GM23338 (cell line): ENCODE measurements at regions not wholly inside any gene's neighbourhood (a gene's known extent, or its start where the extent isn't known, plus 50 kb on each side); places are given as distances from the start of the nearest gene placed in this dataset.

Experiments used
- ATAC-seq: fragments of 200-7000 bp; cut with Tn5 transposase; 3 replicates; pipeline ENCODE4 v1.9.1; 2020
- DNase-seq: peaks from one replicate; pipeline ENCODE4 v3.0.0-alpha.2; 2015; ENCODE audit warnings: low spot score
- H2AFZ ChIP-seq: fragments of 200-600 bp; sonication (generic); 2 replicates; pipeline ENCODE4 v1.8.0; 2016; ENCODE audit warnings: antibody characterized with exemption, mild to moderate bottlenecking, moderate library complexity
- H3F3A ChIP-seq: fragments of 200-600 bp; sonication (generic); replicated peaks from 2 replicates; pipeline ENCODE4 v1.8.0; 2017; ENCODE audit warnings: antibody characterized with exemption, mixed run types, low read depth
- H3K27ac ChIP-seq: fragments of 200-600 bp; sonication (generic); 2 replicates; pipeline ENCODE4 v1.6.1; 2016; ENCODE audit warnings: low read depth
- H3K27me3 ChIP-seq: fragments of 200-600 bp; sonication (generic); 2 replicates; pipeline ENCODE4 v1.8.0; 2016; ENCODE audit warnings: mild to moderate bottlenecking, mixed run types, moderate library complexity; ENCODE audit not compliant: insufficient read depth
- H3K36me3 ChIP-seq: fragments of 200-600 bp; sonication (generic); 2 replicates; pipeline ENCODE4 v1.8.0; 2016; ENCODE audit warnings: mild to moderate bottlenecking; ENCODE audit not compliant: insufficient read depth
- H3K4me1 ChIP-seq: fragments of 200-600 bp; sonication (generic); 2 replicates; pipeline ENCODE4 v1.8.0; 2016; ENCODE audit warnings: mild to moderate bottlenecking, moderate library complexity; ENCODE audit not compliant: insufficient read depth
- H3K4me2 ChIP-seq: fragments of 200-600 bp; sonication (generic); 2 replicates; pipeline ENCODE4 v1.7.1; 2017; ENCODE audit warnings: mixed run types
- H3K4me3 ChIP-seq: fragments of 200-600 bp; sonication (generic); 2 replicates; pipeline ENCODE4 v1.6.1; 2016; ENCODE audit warnings: mixed run types
- H3K79me2 ChIP-seq: fragments of 200-600 bp; sonication (generic); replicated peaks from 2 replicates; pipeline ENCODE4 v1.8.0; 2017; ENCODE audit warnings: mild to moderate bottlenecking; ENCODE audit not compliant: insufficient read depth
- H3K9me2 ChIP-seq: fragments of 200-600 bp; sonication (generic); 2 replicates; pipeline ENCODE4 v1.8.0; 2017; ENCODE audit not compliant: insufficient read depth
- H4K20me1 ChIP-seq: fragments of 200-600 bp; sonication (generic); replicated peaks from 2 replicates; pipeline ENCODE4 v1.8.0; 2017; ENCODE audit warnings: mild to moderate bottlenecking; ENCODE audit not compliant: insufficient read depth
- H3K27ac Mint-ChIP-seq: 2 replicates; pipeline ENCODE4 v1.8.0; 2020; ENCODE audit warnings: inconsistent platforms, mild to moderate bottlenecking, moderate library complexity, mixed read lengths
- H3K27me3 Mint-ChIP-seq: 3 replicates; pipeline ENCODE4 v1.8.0; 2022; ENCODE audit warnings: low read depth, mild to moderate bottlenecking, moderate library complexity, mixed read lengths, inconsistent platforms; ENCODE audit not compliant: insufficient read depth, poor library complexity
- H3K36me3 Mint-ChIP-seq: 3 replicates; pipeline ENCODE4 v1.8.0; 2021; ENCODE audit warnings: low read depth, mild to moderate bottlenecking, inconsistent platforms, moderate library complexity, mixed read lengths
- H3K4me1 Mint-ChIP-seq: 3 replicates; pipeline ENCODE4 v1.8.0; 2020; ENCODE audit warnings: mild to moderate bottlenecking, inconsistent platforms, mixed read lengths
- H3K4me3 Mint-ChIP-seq: 3 replicates; pipeline ENCODE4 v1.8.0; 2021; ENCODE audit warnings: moderate library complexity, mild to moderate bottlenecking, inconsistent platforms, mixed read lengths
- H3K9me3 Mint-ChIP-seq: 3 replicates; pipeline ENCODE4 v1.8.0; 2020; ENCODE audit warnings: moderate library complexity, mild to moderate bottlenecking, inconsistent platforms, mixed read lengths
- CREB1 ChIP-seq: fragments of 250-450 bp; sonication (Bioruptor Pico); IDR thresholded peaks from 2 replicates; pipeline ENCODE4 v1.5.0; 2020; ENCODE audit warnings: low read depth, mild to moderate bottlenecking, moderate library complexity
- EZH2 ChIP-seq: fragments of 200-600 bp; sonication (generic); IDR thresholded peaks from one replicate; pipeline ENCODE4 v1.8.0; 2017; ENCODE audit warnings: antibody characterized with exemption, mild to moderate bottlenecking, low read depth; ENCODE audit not compliant: unreplicated experiment
- EZH2phosphoT487 ChIP-seq: fragments of 200-600 bp; sonication (generic); IDR thresholded peaks from one replicate; pipeline ENCODE4 v1.8.1; 2018; ENCODE audit warnings: antibody characterized with exemption; ENCODE audit not compliant: unreplicated experiment
- POLR2AphosphoS5 ChIP-seq: IDR thresholded peaks from 2 replicates; pipeline ENCODE4 v1.6.1; 2016; ENCODE audit warnings: antibody characterized with exemption, low read depth
- ZNF114 ChIP-seq: fragments of 250-450 bp; sonication (Bioruptor Pico); IDR thresholded peaks from 2 replicates; pipeline ENCODE4 v1.5.0; 2020; ENCODE audit warnings: mild to moderate bottlenecking, moderate library complexity
- ZNF331 ChIP-seq: fragments of 250-450 bp; sonication (Bioruptor Pico); IDR thresholded peaks from 2 replicates; pipeline ENCODE4 v1.5.0; 2020; ENCODE audit warnings: low read depth, mild to moderate bottlenecking, moderate library complexity
- TF ChIP-seq, protein P1 (sequence below): IDR thresholded peaks from one replicate; pipeline ENCODE4 v1.6.1; 2018; ENCODE audit warnings: antibody characterized with exemption; ENCODE audit not compliant: unreplicated experiment
- TF ChIP-seq, protein P2 (sequence below): fragments of 250-450 bp; sonication (Bioruptor Pico); IDR thresholded peaks from 2 replicates; pipeline ENCODE4 v1.5.0; 2020; ENCODE audit warnings: mild to moderate bottlenecking, moderate library complexity
- TF ChIP-seq, protein P3 (sequence below): IDR thresholded peaks from 2 replicates; pipeline ENCODE4 v1.6.1; 2016; ENCODE audit warnings: antibody characterized with exemption

DNA sequence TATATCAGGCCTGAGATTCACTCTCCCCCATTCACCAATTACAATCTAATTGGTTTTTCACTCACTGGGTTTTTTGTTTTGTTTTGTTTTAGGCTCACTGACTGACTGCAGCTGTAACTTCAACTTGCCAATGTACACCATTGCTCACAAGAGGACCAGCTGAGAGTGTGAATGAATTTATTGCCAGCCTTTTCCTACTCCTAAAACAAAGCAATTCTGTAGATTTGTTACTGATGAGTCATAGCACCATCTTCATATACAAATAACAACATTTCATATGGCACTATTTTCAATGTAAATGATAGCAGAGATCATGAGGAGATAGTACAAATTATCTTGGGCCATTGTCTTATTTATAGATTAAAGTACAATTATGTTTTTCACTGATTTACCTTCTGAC is 76.0 kb upstream of the DPYD start (continued):
- TF ChIP-seq, protein P1, sequence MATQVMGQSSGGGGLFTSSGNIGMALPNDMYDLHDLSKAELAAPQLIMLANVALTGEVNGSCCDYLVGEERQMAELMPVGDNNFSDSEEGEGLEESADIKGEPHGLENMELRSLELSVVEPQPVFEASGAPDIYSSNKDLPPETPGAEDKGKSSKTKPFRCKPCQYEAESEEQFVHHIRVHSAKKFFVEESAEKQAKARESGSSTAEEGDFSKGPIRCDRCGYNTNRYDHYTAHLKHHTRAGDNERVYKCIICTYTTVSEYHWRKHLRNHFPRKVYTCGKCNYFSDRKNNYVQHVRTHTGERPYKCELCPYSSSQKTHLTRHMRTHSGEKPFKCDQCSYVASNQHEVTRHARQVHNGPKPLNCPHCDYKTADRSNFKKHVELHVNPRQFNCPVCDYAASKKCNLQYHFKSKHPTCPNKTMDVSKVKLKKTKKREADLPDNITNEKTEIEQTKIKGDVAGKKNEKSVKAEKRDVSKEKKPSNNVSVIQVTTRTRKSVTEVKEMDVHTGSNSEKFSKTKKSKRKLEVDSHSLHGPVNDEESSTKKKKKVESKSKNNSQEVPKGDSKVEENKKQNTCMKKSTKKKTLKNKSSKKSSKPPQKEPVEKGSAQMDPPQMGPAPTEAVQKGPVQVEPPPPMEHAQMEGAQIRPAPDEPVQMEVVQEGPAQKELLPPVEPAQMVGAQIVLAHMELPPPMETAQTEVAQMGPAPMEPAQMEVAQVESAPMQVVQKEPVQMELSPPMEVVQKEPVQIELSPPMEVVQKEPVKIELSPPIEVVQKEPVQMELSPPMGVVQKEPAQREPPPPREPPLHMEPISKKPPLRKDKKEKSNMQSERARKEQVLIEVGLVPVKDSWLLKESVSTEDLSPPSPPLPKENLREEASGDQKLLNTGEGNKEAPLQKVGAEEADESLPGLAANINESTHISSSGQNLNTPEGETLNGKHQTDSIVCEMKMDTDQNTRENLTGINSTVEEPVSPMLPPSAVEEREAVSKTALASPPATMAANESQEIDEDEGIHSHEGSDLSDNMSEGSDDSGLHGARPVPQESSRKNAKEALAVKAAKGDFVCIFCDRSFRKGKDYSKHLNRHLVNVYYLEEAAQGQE = no peak
- TF ChIP-seq EZH2phosphoT487 = no peak

DNA sequence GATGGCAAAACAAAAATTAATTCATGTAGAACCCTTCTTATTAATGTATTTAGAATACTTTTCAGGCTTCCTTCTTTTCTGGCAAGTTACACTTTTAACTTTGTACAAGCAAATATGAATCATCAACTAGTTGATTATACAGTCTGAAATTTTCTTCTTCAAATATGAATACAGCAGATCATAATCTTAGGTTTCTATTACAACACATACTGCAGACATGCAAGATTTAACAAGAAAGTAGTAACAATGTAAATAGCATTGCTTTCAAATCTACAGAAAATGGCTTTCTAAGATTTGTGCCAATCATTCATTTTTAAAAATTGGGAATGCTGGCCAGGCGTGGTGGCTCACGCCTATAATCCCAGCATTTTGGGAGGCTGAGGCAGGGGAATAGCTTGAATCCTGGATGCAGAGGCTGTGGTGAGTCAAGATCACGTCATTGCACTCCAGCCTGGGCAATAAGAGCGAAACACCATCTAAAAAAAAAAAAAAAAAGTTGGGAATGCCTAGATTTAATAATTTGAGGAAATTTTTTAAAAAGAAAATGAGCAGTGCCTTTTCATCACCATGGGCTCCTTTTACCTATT is 68.4 kb upstream of the DPYD start:
- no peak overlapping the region for H3K4me2 ChIP-seq

More for the DNA sequence above, 68.4 kb upstream of the DPYD start:
- Mint-ChIP-seq H3K36me3 (no peaks in the 10 kb centered on the region), H3K4me3 (no peak overlapping the region), H3K27me3 (peaks cover 2% of the 10 kb centered on the region), H3K9me3 (no peaks in the 10 kb centered on the region; the same call in 2 of the 3 replicates), H3K4me1 (no peaks in the 10 kb centered on the region; the same call in 2 of the 3 replicates), H3K27ac (no peak overlapping the region)
- Histone ChIP-seq H3K27ac (no peak overlapping the region), H4K20me1 (no peaks in the 10 kb centered on the region), H3K36me3 (no peaks in the 10 kb centered on the region), H3K79me2 (no peaks in the 10 kb centered on the region), H2AFZ (no peak overlapping the region), H3K9me2 (no peaks in the 10 kb centered on the region), H3K4me3 (no peak overlapping the region), H3K27me3 (no peaks in the 10 kb centered on the region), H3K4me1 (no peaks in the 10 kb centered on the region), H3F3A (no peaks in the 10 kb centered on the region)
- ATAC-seq (no peak), DNase-seq (no peak)
- TF ChIP-seq POLR2AphosphoS5 (no peak), CREB1 (CRISPR knock-in tag) (no peak), EZH2 (no peak), ZNF114 (CRISPR knock-in tag) (no peak), ZNF331 (CRISPR knock-in tag) (no peak), EZH2phosphoT487 (no peak)
- TF ChIP-seq, protein P2, sequence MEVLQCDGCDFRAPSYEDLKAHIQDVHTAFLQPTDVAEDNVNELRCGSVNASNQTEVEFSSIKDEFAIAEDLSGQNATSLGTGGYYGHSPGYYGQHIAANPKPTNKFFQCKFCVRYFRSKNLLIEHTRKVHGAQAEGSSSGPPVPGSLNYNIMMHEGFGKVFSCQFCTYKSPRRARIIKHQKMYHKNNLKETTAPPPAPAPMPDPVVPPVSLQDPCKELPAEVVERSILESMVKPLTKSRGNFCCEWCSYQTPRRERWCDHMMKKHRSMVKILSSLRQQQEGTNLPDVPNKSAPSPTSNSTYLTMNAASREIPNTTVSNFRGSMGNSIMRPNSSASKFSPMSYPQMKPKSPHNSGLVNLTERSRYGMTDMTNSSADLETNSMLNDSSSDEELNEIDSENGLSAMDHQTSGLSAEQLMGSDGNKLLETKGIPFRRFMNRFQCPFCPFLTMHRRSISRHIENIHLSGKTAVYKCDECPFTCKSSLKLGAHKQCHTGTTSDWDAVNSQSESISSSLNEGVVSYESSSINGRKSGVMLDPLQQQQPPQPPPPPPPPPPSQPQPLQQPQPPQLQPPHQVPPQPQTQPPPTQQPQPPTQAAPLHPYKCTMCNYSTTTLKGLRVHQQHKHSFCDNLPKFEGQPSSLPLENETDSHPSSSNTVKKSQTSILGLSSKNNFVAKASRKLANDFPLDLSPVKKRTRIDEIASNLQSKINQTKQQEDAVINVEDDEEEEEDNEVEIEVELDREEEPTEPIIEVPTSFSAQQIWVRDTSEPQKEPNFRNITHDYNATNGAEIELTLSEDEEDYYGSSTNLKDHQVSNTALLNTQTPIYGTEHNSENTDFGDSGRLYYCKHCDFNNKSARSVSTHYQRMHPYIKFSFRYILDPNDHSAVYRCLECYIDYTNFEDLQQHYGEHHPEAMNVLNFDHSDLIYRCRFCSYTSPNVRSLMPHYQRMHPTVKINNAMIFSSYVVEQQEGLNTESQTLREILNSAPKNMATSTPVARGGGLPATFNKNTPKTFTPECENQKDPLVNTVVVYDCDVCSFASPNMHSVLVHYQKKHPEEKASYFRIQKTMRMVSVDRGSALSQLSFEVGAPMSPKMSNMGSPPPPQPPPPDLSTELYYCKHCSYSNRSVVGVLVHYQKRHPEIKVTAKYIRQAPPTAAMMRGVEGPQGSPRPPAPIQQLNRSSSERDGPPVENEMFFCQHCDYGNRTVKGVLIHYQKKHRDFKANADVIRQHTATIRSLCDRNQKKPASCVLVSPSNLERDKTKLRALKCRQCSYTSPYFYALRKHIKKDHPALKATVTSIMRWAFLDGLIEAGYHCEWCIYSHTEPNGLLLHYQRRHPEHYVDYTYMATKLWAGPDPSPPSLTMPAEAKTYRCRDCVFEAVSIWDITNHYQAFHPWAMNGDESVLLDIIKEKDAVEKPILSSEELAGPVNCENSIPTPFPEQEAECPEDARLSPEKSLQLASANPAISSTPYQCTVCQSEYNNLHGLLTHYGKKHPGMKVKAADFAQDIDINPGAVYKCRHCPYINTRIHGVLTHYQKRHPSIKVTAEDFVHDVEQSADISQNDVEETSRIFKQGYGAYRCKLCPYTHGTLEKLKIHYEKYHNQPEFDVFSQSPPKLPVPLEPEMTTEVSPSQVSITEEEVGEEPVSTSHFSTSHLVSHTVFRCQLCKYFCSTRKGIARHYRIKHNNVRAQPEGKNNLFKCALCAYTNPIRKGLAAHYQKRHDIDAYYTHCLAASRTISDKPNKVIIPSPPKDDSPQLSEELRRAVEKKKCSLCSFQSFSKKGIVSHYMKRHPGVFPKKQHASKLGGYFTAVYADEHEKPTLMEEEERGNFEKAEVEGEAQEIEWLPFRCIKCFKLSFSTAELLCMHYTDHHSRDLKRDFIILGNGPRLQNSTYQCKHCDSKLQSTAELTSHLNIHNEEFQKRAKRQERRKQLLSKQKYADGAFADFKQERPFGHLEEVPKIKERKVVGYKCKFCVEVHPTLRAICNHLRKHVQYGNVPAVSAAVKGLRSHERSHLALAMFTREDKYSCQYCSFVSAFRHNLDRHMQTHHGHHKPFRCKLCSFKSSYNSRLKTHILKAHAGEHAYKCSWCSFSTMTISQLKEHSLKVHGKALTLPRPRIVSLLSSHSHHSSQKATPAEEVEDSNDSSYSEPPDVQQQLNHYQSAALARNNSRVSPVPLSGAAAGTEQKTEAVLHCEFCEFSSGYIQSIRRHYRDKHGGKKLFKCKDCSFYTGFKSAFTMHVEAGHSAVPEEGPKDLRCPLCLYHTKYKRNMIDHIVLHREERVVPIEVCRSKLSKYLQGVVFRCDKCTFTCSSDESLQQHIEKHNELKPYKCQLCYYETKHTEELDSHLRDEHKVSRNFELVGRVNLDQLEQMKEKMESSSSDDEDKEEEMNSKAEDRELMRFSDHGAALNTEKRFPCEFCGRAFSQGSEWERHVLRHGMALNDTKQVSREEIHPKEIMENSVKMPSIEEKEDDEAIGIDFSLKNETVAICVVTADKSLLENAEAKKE (CRISPR knock-in tag) = no peak
- TF ChIP-seq, protein P3, sequence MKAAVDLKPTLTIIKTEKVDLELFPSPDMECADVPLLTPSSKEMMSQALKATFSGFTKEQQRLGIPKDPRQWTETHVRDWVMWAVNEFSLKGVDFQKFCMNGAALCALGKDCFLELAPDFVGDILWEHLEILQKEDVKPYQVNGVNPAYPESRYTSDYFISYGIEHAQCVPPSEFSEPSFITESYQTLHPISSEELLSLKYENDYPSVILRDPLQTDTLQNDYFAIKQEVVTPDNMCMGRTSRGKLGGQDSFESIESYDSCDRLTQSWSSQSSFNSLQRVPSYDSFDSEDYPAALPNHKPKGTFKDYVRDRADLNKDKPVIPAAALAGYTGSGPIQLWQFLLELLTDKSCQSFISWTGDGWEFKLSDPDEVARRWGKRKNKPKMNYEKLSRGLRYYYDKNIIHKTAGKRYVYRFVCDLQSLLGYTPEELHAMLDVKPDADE = no peak
- TF ChIP-seq, protein P1 = no peak
